ENCODE measurements at regions not wholly inside any gene's neighbourhood (a gene's known extent, or its start where the extent isn't known, plus 50 kb on each side); places are given as distances from the start of the nearest gene placed in this dataset.
"Not testable (repeated sequence)": the region's sequence is repeated elsewhere in the genome, so short reads cannot be mapped to it uniquely, and the experiment has no call there.

- not testable (repeated sequence) for TF ChIP-seq REST (IDR thresholded peaks at IDR 0.05; ENCODE audit: insufficient replicate concordance, low read depth); CTCF (IDR thresholded peaks at IDR 0.05; ENCODE audit: insufficient read depth, low read length)
Observed at GRCh38 chr2:144969564-144969963, 449.6 kb upstream of the ZEB2 start.

Data from HL-60 (cell line).